Upper lobe of left lung (tissue), 4 donors: ENCODE measurements at regions not wholly inside any gene's neighbourhood (a gene's known extent, or its start where the extent isn't known, plus 50 kb on each side); places are given as distances from the start of the nearest gene placed in this dataset.

Source experiments
- POLR2AphosphoS5 ChIP-seq, 2 donors: sonication (generic); formaldehyde crosslinking; IDR thresholded peaks; one replicate each; pipeline ENCODE4 v1.5.1; 2017; ENCODE audit warnings: antibody characterized with exemption in 2 of 2
- TF ChIP-seq, protein P1 (sequence below), 6 experiments: fragments of 450-650 bp in 4 of 6; fragments of 200-600 bp in 2 of 6; sonication (generic) in 2 of 6; IDR thresholded peaks; one replicate each; pipeline ENCODE4 v1.5.1; 2016 to 2019; ENCODE audit warnings: antibody characterized with exemption in 6 of 6

DNA sequence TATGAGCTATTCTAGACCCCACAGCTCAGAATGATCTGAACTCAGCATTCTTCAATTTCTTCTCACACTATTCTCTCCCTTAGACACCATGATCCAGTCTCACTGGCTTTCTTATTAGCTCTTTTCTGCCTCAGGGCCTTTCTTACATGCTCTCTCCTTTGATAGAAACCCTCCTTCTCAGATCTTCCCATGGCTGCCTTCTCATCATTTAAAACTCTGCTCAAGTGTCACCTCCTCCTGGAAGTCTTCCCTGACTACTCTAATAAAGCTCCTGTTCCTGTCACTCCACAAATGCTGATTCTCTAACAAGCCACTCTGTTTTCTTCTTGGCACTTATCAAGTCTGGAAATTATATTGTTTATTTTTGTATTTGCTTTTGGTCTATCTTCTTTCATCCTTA, 131.1 kb downstream of the HNMT start:
- TF ChIP-seq, protein P1, sequence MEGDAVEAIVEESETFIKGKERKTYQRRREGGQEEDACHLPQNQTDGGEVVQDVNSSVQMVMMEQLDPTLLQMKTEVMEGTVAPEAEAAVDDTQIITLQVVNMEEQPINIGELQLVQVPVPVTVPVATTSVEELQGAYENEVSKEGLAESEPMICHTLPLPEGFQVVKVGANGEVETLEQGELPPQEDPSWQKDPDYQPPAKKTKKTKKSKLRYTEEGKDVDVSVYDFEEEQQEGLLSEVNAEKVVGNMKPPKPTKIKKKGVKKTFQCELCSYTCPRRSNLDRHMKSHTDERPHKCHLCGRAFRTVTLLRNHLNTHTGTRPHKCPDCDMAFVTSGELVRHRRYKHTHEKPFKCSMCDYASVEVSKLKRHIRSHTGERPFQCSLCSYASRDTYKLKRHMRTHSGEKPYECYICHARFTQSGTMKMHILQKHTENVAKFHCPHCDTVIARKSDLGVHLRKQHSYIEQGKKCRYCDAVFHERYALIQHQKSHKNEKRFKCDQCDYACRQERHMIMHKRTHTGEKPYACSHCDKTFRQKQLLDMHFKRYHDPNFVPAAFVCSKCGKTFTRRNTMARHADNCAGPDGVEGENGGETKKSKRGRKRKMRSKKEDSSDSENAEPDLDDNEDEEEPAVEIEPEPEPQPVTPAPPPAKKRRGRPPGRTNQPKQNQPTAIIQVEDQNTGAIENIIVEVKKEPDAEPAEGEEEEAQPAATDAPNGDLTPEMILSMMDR (IDR thresholded peaks at IDR 0.05): no peak
- no peak for TF ChIP-seq POLR2AphosphoS5 (IDR thresholded peaks at IDR 0.05)
